ENCODE measurements at regions not wholly inside any gene's neighbourhood (a gene's known extent, or its start where the extent isn't known, plus 50 kb on each side); places are given as distances from the start of the nearest gene placed in this dataset.
"Not testable (repeated sequence)": the region's sequence is repeated elsewhere in the genome, so short reads cannot be mapped to it uniquely, and the experiment has no call there.

GRCh38 chr3:101950985-101951733 is 101.8 kb downstream of the NFKBIZ start:
- DNase-seq = peak; percentile 33

- DNase-seq = no peak
Measured at GRCh38 chr3:101954361-101954760, 105.0 kb downstream of the NFKBIZ start.

GRCh38 chr3:101954936-101955335 is 105.6 kb downstream of the NFKBIZ start:
- DNase-seq = no peak

- no peak for DNase-seq
Measured at GRCh38 chr3:101962055-101962454, 112.7 kb downstream of the NFKBIZ start.

DNA sequence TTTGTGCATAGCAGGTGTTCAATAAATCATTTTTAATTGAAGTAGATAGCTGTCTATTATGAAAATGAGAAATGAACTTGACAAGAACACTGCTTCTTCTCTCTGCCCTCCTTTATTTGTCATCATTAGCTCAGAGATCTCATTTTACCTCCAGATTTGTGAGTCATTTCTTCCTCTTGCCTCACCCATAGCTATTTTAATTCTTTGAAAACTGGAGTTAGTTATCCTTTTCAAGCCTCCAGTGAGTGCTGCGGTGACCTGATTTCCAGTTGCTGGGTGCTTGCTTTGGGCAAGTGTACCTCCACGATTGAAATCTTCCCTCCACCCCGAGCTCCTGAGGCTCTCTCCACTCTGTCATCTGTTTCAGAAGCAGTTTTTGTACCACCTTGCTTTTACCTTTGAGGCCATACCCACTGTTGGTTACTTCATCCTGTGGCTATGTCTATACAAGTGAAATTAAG is 114.6 kb downstream of the NFKBIZ start:
- DNase-seq = no peak

DNA sequence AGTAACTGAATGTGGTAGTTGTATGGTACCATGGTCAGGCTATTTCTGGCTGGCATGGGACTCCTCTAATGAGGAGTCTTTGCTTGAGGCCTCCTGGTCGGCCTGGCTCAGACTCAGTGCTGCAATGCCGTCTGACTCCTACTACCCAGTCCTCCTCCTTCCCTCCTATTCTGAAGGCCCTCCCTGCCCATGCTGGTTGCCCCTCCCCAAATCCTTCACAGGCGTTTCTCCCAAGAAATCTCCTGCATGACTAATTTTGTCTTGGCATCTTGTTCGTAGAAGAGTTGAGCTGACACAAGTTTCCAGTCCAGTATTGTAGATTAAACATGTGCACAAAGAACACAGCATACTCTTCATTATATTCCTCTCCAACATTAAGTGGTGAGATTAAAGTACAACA is 115.5 kb downstream of the NFKBIZ start:
- DNase-seq = no peak

DNA sequence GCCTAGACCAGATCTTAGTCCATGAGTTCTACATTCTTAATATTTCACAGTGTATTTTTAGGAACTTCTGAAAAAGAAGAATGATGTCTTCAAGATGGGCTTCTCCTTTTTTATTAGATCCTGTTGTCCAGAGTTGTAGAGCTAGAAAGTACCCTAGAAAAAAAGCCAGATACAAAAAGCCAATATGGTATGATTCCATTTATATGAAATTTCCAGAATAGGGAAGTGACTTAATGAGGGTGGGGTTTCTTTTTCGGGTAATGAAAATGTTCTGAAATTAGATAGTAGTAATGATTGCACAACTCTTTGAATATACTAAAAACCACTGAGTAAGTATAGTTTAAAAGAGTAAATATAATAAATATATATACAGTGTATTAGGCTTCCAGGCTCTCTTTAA is 116.9 kb downstream of the NFKBIZ start:
- no peak for DNase-seq

DNA sequence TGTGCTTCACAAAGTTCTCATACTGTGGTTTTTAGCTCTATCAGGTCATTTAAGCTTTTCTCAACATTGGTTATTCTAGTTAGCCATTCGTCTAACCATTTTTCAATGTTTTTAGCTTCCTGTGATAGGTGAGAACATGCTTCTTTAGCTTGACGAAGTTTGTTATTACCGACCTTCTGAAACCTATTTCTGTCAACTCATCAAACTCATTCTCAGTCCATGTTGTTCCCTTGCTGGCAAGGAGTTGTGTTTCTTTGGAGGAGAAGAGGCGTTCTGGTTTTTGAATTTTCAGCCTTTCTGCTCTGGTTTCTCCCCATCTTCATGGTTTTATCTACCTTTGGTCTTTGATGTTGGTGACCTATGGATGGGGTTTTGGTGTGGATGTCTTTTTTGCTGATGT is 120.9 kb downstream of the NFKBIZ start:
- no peak for DNase-seq

GRCh38 chr3:101970905-101971304 is 121.6 kb downstream of the NFKBIZ start:
- no peak for DNase-seq

DNA sequence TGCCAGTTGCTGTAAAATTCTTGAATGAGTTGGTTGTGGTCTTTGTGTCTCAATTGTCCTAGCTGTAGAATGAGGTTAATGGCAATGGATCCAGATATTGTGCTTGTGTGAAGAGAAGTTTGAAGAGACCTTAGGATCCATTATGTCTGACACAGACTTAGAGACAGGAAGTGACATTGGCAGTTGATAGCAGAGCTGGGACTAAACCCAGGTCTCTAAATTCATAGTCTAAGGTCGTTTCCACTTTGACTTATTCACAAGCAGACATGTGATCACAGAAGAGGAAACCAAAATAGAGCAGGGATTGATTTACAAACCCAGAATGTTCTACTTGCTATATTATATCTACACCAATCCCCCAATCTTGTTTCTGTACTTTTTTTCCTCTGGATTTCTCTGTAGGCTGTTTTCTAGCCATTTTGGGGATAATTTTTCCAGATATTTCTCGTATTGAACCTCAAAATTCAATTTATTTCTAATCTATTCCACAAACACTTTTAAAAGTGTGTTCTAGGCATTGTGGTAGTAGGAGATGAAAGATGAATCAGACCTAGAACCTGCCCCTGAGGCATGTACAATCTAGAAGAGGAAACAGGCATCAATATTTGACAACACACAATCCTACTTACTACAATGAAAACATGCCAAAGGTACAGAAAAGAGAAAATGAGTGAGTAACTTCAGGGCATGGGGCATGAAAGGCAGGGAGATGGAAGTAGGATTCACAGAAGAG is 123.3 kb downstream of the NFKBIZ start:
- no peak for DNase-seq

DNA sequence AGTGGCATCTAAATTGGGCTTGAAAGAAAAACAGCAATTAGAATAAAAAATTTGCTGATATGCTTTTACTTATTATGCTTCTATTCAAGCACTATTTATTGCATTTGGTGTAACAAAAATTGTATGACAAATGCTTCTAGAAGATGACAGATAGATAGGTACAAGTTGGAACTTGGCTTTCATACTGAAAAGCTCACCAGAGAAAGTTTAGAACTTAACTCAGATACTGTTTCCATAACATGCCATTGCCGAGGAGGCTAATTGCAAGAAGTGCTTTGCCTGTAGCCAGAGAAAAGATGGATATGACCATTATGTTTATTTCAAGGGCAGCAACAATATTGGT is 123.8 kb downstream of the NFKBIZ start:
- DNase-seq = no peak

GRCh38 chr3:101975415-101975814 is 126.1 kb downstream of the NFKBIZ start:
- DNase-seq = not testable (repeated sequence)

DNA sequence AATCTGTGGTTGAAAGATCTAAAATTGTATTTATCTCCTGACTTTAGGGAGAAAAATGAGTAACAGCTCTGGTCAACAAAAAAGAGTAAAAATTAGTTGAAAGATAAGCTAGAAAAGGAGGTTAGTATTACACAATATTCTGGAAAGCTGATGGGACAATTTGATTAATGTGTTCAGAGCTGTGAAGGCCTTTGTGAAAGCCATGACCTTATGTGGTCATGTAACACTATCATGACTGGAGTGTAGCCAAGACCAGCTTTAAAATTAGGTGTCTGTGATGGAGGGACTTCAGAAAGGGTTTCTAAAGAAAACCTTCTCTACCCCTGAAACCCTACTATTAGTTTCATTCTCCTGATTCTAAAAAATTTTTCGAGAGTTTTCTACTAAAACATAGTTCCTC is 127.2 kb downstream of the NFKBIZ start:
- no peak for DNase-seq

- DNase-seq = no peak
Measured at GRCh38 chr3:101978348-101978747, 129.0 kb downstream of the NFKBIZ start.

DNA sequence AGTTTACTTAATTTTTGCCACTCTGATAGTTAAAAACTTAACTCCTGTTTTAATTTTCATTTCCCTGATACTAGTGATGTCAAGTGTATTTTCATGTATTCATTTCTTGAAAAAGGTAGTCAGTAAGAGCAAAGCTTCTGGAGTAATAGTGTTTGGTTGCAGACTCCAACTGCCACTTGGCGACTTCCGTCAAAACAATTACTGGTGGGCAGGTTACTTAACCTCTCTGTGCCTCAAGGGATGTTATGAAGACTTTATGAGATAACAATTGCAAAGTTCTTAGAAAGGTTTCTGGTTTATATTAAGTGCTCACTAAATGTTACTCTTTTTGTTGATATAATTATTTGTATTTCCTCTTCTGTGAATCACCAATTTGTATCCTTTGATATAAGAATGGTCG is 129.7 kb downstream of the NFKBIZ start:
- DNase-seq = no peak

DNA sequence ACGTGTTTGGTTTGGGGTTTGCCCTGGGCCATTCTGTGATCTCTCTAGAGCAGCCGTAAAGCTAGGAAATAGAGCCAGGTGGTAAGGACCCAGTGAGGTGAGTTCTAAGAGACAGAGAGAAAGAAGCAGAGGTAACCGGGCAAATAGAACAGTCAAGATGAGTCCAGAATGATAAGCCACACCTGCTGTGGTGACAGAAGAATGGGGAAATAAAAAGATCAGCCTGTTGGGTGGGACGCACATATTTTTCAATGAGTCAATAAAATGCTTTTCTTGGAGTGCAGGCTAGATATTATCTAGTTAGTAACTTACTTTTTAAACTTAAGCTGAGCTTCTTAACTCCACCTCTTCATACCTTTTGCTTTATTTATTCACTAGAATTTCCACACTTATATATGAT is 135.0 kb downstream of the NFKBIZ start:
- no peak for DNase-seq

DNA sequence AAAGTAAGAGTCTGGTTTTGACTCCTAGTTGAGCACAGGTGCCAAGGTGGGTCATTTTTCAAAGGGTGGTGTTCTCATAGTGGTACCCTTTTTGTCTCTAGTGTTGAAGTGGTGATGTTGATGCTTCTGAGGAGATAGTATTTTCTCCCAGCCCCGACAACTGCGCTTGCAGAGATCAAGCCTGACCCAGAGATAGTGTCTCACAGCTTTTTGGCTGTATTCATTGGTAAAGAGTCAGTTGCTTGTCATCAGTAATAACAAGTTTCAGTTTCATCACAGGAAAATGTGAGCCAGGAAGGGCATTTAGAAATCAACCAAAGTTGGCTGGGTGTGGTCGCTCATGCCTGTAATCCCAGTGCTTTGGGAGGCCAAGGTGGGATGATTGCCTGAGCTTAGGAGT is 139.3 kb downstream of the NFKBIZ start:
- DNase-seq = no peak

DNA sequence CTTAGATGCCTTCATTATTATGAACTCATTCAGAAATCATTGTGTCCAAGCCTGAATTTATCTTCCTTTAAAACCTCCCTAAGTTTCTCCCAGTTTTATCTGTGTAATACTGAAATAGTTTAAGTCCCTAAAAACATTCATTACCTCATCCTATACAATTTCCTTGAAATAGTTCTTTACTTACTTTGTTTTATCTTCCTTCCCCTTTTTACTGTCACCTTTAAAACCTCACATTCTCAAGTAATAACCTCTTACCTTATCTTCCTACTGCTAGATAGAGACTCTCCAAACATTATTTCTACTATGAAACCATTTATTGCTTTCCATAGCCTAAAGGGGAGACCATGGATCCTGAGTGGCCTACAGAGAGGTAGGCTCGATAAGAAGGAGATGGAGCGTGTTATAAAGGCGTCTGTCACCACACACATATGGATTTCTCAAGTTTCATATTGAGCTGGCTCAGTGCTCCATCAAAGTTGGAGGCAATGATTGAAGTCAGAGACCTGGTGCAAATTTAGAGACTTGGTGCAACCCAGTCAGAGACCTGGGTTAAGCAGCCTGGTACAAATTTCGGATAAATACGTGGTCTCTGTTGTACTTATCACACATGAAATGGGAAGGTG is 140.4 kb downstream of the NFKBIZ start:
- no peak for DNase-seq

DNA sequence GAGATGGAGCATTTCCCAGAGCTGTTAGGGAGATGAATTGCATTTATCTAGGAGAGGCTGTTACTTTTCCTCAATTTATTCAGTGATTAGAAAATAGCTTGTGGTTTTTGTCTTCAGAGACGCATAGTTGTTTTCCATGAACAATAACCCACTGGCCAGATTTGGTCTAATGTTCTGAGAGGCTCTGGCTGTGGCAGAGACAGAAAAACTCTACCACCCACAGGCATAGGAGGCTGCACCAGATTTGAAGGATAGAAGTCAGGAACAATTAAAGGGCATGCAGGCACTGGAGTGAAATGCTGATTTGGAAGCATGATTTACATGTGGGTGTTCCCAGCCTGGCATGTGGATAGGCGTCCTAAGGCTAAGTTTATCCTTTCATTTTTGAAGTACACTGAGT is 143.5 kb downstream of the NFKBIZ start:
- no peak for DNase-seq

DNA sequence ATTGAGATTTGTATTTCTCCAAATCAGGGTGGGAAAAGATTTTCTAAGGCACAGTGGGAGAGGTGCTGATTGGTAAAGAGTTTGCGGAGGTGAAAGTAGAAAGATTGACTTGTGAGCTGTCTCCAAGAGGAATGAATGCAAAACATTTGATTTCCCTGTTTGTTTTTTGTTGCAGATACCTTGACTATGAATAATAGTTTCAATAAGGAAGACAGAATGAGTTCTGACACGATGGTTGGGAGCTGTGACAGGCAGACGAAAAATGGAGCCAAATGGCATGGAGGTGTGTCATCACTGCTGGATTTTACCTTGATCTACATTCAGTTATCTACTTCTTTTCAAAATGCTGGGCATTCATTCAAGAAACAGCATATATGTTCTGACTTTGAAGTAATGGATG is 145.1 kb downstream of the NFKBIZ start:
- no peak for DNase-seq

GRCh38 chr3:101995371-101996046 is 146.2 kb downstream of the NFKBIZ start:
- DNase-seq = no peak

GRCh38 chr3:101996832-101997231 is 147.5 kb downstream of the NFKBIZ start:
- DNase-seq = no peak

GRCh38 chr3:101998256-101998926 is 149.1 kb downstream of the NFKBIZ start:
- no peak for DNase-seq
